H9 (cell line): ENCODE measurements at regions not wholly inside any gene's neighbourhood (a gene's known extent, or its start where the extent isn't known, plus 50 kb on each side); places are given as distances from the start of the nearest gene placed in this dataset.

ENCODE experiments used
- DNase-seq: peaks from one replicate; pipeline ENCODE4 v3.0.0-alpha.2; 2017
- H2AFZ ChIP-seq: one replicate; pipeline ENCODE4 v1.6.1; 2013; ENCODE audit warnings: mild to moderate bottlenecking, low read length, control low read depth, moderate library complexity
- H2AK5ac ChIP-seq: 2 replicates; pipeline ENCODE4 v1.6.1; 2013; ENCODE audit warnings: low read length, control low read depth, mixed read lengths; ENCODE audit not compliant: insufficient read length
- H2BK120ac ChIP-seq: one replicate; pipeline ENCODE4 v1.6.1; 2013; ENCODE audit warnings: low read depth, mild to moderate bottlenecking, low read length, control low read depth, inconsistent platforms; ENCODE audit not compliant: poor library complexity, severe bottlenecking
- H2BK12ac ChIP-seq: 2 replicates; pipeline ENCODE4 v1.6.1; 2013; ENCODE audit warnings: low read length, control low read depth, mixed read lengths, low read depth; ENCODE audit not compliant: insufficient read length
- H2BK15ac ChIP-seq: 2 replicates; pipeline ENCODE4 v1.6.1; 2013; ENCODE audit warnings: low read depth, low read length, control low read depth
- H2BK20ac ChIP-seq: one replicate; pipeline ENCODE4 v1.6.1; 2013; ENCODE audit warnings: low read depth, mild to moderate bottlenecking, low read length, control low read depth, inconsistent platforms; ENCODE audit not compliant: poor library complexity, severe bottlenecking
- H2BK5ac ChIP-seq: 2 replicates; pipeline ENCODE4 v1.6.1; 2013; ENCODE audit warnings: low read length, control low read depth, mixed read lengths; ENCODE audit not compliant: insufficient read length
- H3K14ac ChIP-seq: 2 replicates; pipeline ENCODE4 v1.6.1; 2013; ENCODE audit warnings: low read length, control low read depth; ENCODE audit not compliant: insufficient read depth
- H3K18ac ChIP-seq: 2 replicates; pipeline ENCODE4 v1.6.1; 2013; ENCODE audit warnings: low read depth, mild to moderate bottlenecking, mixed read lengths, low read length, control low read depth; ENCODE audit not compliant: insufficient read length
- H3K23ac ChIP-seq: 2 replicates; pipeline ENCODE4 v1.6.1; 2013; ENCODE audit warnings: low read length, control low read depth, mixed read lengths, low read depth; ENCODE audit not compliant: insufficient read length
- H3K23me2 ChIP-seq: 2 replicates; pipeline ENCODE4 v1.6.1; 2013; ENCODE audit warnings: low read depth, mild to moderate bottlenecking, mixed read lengths, low read length, control low read depth; ENCODE audit not compliant: insufficient read length, poor library complexity, severe bottlenecking
- H3K27ac ChIP-seq: 2 replicates; pipeline ENCODE4 v1.5.1; 2013; ENCODE audit warnings: low read length, control low read depth, mixed read lengths, low read depth; ENCODE audit not compliant: insufficient read length
- H3K27me3 ChIP-seq: 2 replicates; pipeline ENCODE4 v1.6.1; 2013; ENCODE audit warnings: low read length, control low read depth, inconsistent platforms; ENCODE audit not compliant: insufficient read depth
- H3K4ac ChIP-seq: 2 replicates; pipeline ENCODE4 v1.6.1; 2013; ENCODE audit warnings: low read depth, mild to moderate bottlenecking, control low read depth, inconsistent platforms, low read length, moderate library complexity
- H3K4me1 ChIP-seq: 2 replicates; pipeline ENCODE4 v1.6.1; 2013; ENCODE audit warnings: low read length, control low read depth, inconsistent platforms; ENCODE audit not compliant: insufficient read depth
- H3K4me2 ChIP-seq: 2 replicates; pipeline ENCODE4 v1.6.1; 2013; ENCODE audit warnings: low read length, control low read depth, mixed read lengths; ENCODE audit not compliant: insufficient read length, insufficient read depth
- H3K56ac ChIP-seq: 2 replicates; pipeline ENCODE4 v1.6.1; 2013; ENCODE audit warnings: low read depth, mild to moderate bottlenecking, mixed read lengths, low read length, control low read depth; ENCODE audit not compliant: insufficient read length
- H3K79me1 ChIP-seq: 2 replicates; pipeline ENCODE4 v1.6.1; 2013; ENCODE audit warnings: low read depth, mild to moderate bottlenecking, moderate library complexity, low read length, control low read depth, inconsistent platforms; ENCODE audit not compliant: insufficient read depth, poor library complexity, severe bottlenecking
- H3K79me2 ChIP-seq: 2 replicates; pipeline ENCODE4 v1.6.1; 2013; ENCODE audit warnings: low read length, control low read depth, inconsistent platforms; ENCODE audit not compliant: insufficient read depth
- H3K9ac ChIP-seq: 2 replicates; pipeline ENCODE4 v1.6.1; 2013; ENCODE audit warnings: low read length, control low read depth, mixed read lengths; ENCODE audit not compliant: insufficient read length; ENCODE audit errors: extremely low read depth
- H3K9me3 ChIP-seq: one replicate; pipeline ENCODE4 v1.6.1; 2013; ENCODE audit warnings: low read depth, low read length, inconsistent platforms; ENCODE audit not compliant: control insufficient read depth
- H3T11ph ChIP-seq: one replicate; pipeline ENCODE4 v1.6.1; 2013; ENCODE audit warnings: mild to moderate bottlenecking, low read length, control low read depth, inconsistent platforms
- H4K20me1 ChIP-seq: one replicate; pipeline ENCODE4 v1.6.1; 2013; ENCODE audit not compliant: control insufficient read depth, insufficient read length, insufficient read depth
- H4K5ac ChIP-seq: 2 replicates; pipeline ENCODE4 v1.6.1; 2013; ENCODE audit warnings: low read depth, mild to moderate bottlenecking, mixed read lengths, low read length, control low read depth; ENCODE audit not compliant: insufficient read length
- H4K8ac ChIP-seq: replicated peaks from 2 replicates; pipeline ENCODE4 v1.6.1; 2013; ENCODE audit warnings: low read length, control low read depth, mixed read lengths, low read depth; ENCODE audit not compliant: insufficient read length
- H4K91ac ChIP-seq: 2 replicates; pipeline ENCODE4 v1.6.1; 2013; ENCODE audit warnings: low read depth, mild to moderate bottlenecking, moderate library complexity, mixed read lengths, low read length, control low read depth; ENCODE audit not compliant: insufficient read length
- H3K27ac Mint-ChIP-seq, 3 experiments: 2 replicates in 2 of 3; 3 replicates in 1 of 3; pipeline ENCODE4 v1.8.0; 2020 to 2021; ENCODE audit warnings: mixed read lengths in 3 of 3, mild to moderate bottlenecking in 1 of 3, moderate library complexity in 1 of 3
- H3K27me3 Mint-ChIP-seq: 2 replicates; pipeline ENCODE4 v1.8.0; 2021; ENCODE audit warnings: low read depth, mild to moderate bottlenecking, moderate library complexity, mixed read lengths
- H3K36me3 Mint-ChIP-seq, 3 experiments: 2 replicates in 2 of 3; 3 replicates in 1 of 3; pipeline ENCODE4 v1.8.0; 2020 to 2021; ENCODE audit warnings: low read depth in 3 of 3, mixed read lengths in 3 of 3; ENCODE audit not compliant: insufficient read depth in 1 of 3
- H3K4me1 Mint-ChIP-seq, 2 experiments: 2 replicates each; pipeline ENCODE4 v1.8.0; 2020; ENCODE audit warnings: mixed read lengths in 2 of 2
- H3K4me3 Mint-ChIP-seq, 2 experiments: 2 replicates in 1 of 2; 3 replicates in 1 of 2; pipeline ENCODE4 v1.8.0; 2020 to 2021; ENCODE audit warnings: mild to moderate bottlenecking in 2 of 2, mixed read lengths in 2 of 2, moderate library complexity in 1 of 2
- H3K9me3 Mint-ChIP-seq, 2 experiments: 2 replicates in 1 of 2; 3 replicates in 1 of 2; pipeline ENCODE4 v1.8.0; 2020; ENCODE audit warnings: mild to moderate bottlenecking in 2 of 2, mixed read lengths in 2 of 2, moderate library complexity in 1 of 2
- WGBS: extraction: QIAGEN DNeasy Blood & Tissue Kit; methylation state at CpG from one replicate; pipeline ENCODE4 v1.1.7; 2013; ENCODE audit warnings: missing lambda C conversion rate, low lambda C conversion rate, mixed read lengths; ENCODE audit not compliant: insufficient read length; ENCODE audit errors: extremely low coverage; 5-methylcytosine and 5-hydroxymethylcytosine counted together
- TF ChIP-seq, protein P1 (sequence below): fragments of 200-600 bp; sonication (generic); conservative IDR thresholded peaks from 3 replicates; pipeline ENCODE4 v1.8.0; 2021; ENCODE audit warnings: antibody characterized with exemption, mild to moderate bottlenecking

DNA sequence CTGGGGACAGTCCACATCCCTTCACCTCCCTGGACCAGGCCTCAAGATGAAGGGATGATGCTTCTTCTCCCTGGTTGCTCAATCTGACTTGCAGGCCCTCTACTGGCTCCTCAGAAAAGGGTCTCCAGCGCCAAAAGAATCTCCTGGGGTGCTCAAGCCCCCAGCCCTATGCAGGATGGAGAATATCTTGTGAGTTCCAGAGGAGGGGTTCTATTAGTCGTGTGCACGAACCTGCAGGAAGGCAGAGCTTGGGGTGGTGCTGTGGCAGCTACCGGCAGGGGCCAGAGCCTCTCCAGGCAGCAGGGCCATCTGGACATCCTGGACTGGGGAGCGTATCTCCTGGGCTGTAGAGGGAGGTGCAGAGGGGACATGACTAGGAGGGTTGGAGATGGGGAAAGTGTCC lies 1339.5 kb downstream of the BRD1 start:
- Histone ChIP-seq H3K9ac (no peak overlapping the region), H2BK20ac (no peak overlapping the region), H2BK15ac (no peak overlapping the region), H2BK12ac (no peak overlapping the region), H3K14ac (no peak overlapping the region), H2BK5ac (no peak overlapping the region), H3K23me2 (peaks cover 17% of the 10 kb centered on the region), H3K27ac (no peak overlapping the region), H4K8ac (no peak overlapping the region), H4K91ac (no peak overlapping the region), H4K5ac (no peak overlapping the region), H3K79me2 (peaks cover 5% of the 10 kb centered on the region; the same call in 1 of the 2 replicates), H3T11ph (no peak overlapping the region), H3K4ac (no peak overlapping the region), H3K23ac (no peak overlapping the region), H2BK120ac (no peak overlapping the region), H2AFZ (no peak overlapping the region), H3K4me1 (peaks cover 3% of the 10 kb centered on the region; the same call in 1 of the 2 replicates), H3K18ac (no peak overlapping the region), H3K27me3 (no peaks in the 10 kb centered on the region), H2AK5ac (no peak overlapping the region), H3K4me2 (no peak overlapping the region), H4K20me1 (no peaks in the 10 kb centered on the region), H3K56ac (no peak overlapping the region), H3K79me1 (peaks cover 3% of the 10 kb centered on the region), H3K9me3 (no peaks in the 10 kb centered on the region)
- peaks cover 34% of the 10 kb centered on the region for H3K27me3 Mint-ChIP-seq
- H3K9me3 Mint-ChIP-seq = no peaks in the 10 kb centered on the region; a peak in 1 of 5 replicates
- peak; percentile 34 for DNase-seq
- no peak overlapping the region for H3K27ac Mint-ChIP-seq
- TF ChIP-seq, protein P1, sequence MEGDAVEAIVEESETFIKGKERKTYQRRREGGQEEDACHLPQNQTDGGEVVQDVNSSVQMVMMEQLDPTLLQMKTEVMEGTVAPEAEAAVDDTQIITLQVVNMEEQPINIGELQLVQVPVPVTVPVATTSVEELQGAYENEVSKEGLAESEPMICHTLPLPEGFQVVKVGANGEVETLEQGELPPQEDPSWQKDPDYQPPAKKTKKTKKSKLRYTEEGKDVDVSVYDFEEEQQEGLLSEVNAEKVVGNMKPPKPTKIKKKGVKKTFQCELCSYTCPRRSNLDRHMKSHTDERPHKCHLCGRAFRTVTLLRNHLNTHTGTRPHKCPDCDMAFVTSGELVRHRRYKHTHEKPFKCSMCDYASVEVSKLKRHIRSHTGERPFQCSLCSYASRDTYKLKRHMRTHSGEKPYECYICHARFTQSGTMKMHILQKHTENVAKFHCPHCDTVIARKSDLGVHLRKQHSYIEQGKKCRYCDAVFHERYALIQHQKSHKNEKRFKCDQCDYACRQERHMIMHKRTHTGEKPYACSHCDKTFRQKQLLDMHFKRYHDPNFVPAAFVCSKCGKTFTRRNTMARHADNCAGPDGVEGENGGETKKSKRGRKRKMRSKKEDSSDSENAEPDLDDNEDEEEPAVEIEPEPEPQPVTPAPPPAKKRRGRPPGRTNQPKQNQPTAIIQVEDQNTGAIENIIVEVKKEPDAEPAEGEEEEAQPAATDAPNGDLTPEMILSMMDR = peak; percentile 50; the same call in 2 of the 3 replicates
- H3K36me3 Mint-ChIP-seq = peaks cover 0 to 10% (median 1%) of the 10 kb centered on the region in 3 experiments; a peak in 1 of 7 replicates
- peak overlapping the region; percentile 52 to 74 for H3K4me3 Mint-ChIP-seq
- H3K4me1 Mint-ChIP-seq = peaks cover 37 to 58% of the 10 kb centered on the region in 2 experiments
- WGBS = no CpG with 5 or more reads among the region's 5 CpGs
